ENCODE measurements at regions not wholly inside any gene's neighbourhood (a gene's known extent, or its start where the extent isn't known, plus 50 kb on each side); places are given as distances from the start of the nearest gene placed in this dataset.

GRCh38 chr4:154677300-154677699, 64.8 kb upstream of the FGG start:
- Histone ChIP-seq H3K9ac (ENCODE audit: low read length) (no peak overlapping the region), H3K4me1 (ENCODE audit: control insufficient read depth in 1 of 2, insufficient read depth in 2 of 2, low read length in 2 of 2) (no peaks in the 10 kb centered on the region), H3K4me3 (replicated peaks in 1 of 2; ENCODE audit: low read depth in 1 of 2, low read length in 2 of 2) (no peak overlapping the region), H3K36me3 (ENCODE audit: control insufficient read depth in 1 of 2, insufficient read depth in 2 of 2, low read length in 2 of 2) (no peaks in the 10 kb centered on the region), H3K27me3 (ENCODE audit: insufficient read depth, low read length) (no peaks in the 10 kb centered on the region), H3K9me2 (ENCODE audit: insufficient read depth) (no peaks in the 10 kb centered on the region), H3K79me2 (ENCODE audit: insufficient read depth, low read length) (no peaks in the 10 kb centered on the region), H2AFZ (ENCODE audit: low read depth, low read length, poor library complexity, severe bottlenecking) (no peak overlapping the region), H4K20me1 (ENCODE audit: insufficient read depth) (no peaks in the 10 kb centered on the region), H3K9me3 (ENCODE audit: control insufficient read depth in 1 of 2, insufficient read depth in 1 of 2, low read depth in 1 of 2, low read length in 2 of 2) (no peaks in the 10 kb centered on the region), H3K27ac (ENCODE audit: low read depth, low read length) (no peak overlapping the region), H3K4me2 (ENCODE audit: low read length) (no peak overlapping the region)
- TF ChIP-seq EZH2phosphoT487 (IDR thresholded peaks at IDR 0.05; ENCODE audit: borderline replicate concordance): no peak
- no peak for TF ChIP-seq TCF7L2 (IDR thresholded peaks at IDR 0.05; ENCODE audit: borderline replicate concordance, extremely low read depth, insufficient read depth, insufficient read length)
- TF ChIP-seq CBX3 (IDR thresholded peaks at IDR 0.05; ENCODE audit: low read depth): no peak
- TF ChIP-seq ELF1 (IDR thresholded peaks at IDR 0.05; ENCODE audit: borderline replicate concordance, low read depth): no peak
- TF ChIP-seq SIN3A (IDR thresholded peaks at IDR 0.05; ENCODE audit: low read depth): no peak
- no peak for TF ChIP-seq SRF (IDR thresholded peaks at IDR 0.05; ENCODE audit: low read depth)
- no peak for TF ChIP-seq POLR2AphosphoS5 (IDR thresholded peaks at IDR 0.05; ENCODE audit: low read depth, low read length)
- TF ChIP-seq ZBTB33 (IDR thresholded peaks at IDR 0.05; ENCODE audit: extremely low read depth, insufficient replicate concordance, low read length): no peak
- ChIA-PET RAD21 (ENCODE audit: low non-redundant PET in 1 of 2, low total read pairs in 2 of 2, uncharacterized antibody in 2 of 2, unreplicated experiment in 2 of 2) (no interaction called here), CTCF (no interaction called here), POLR2A (no interaction called here)
- DNase-seq (ENCODE audit: low read depth, low spot score) (no peak), ATAC-seq (no peak)
- intact Hi-C loops (cut with micrococcal nuclease): no loop called here
- no TSS peak for BruUV-seq (replicated peaks)

- H3K79me2 ChIP-seq (ENCODE audit: insufficient read depth, low read length): no peaks in the 10 kb centered on the region
- no peaks in the 10 kb centered on the region for H3K36me3 ChIP-seq (ENCODE audit: control insufficient read depth in 1 of 2, insufficient read depth in 2 of 2, low read length in 2 of 2)
- H3K9me3 ChIP-seq (ENCODE audit: control insufficient read depth in 1 of 2, insufficient read depth in 1 of 2, low read depth in 1 of 2, low read length in 2 of 2): no peaks in the 10 kb centered on the region
- ChIA-PET RAD21 (ENCODE audit: low non-redundant PET in 1 of 2, low total read pairs in 2 of 2, uncharacterized antibody in 2 of 2, unreplicated experiment in 2 of 2) (no interaction called here), POLR2A (no interaction called here), CTCF (no interaction called here)
- no peaks in the 10 kb centered on the region for H3K27me3 ChIP-seq (ENCODE audit: insufficient read depth, low read length)
- H3K9me2 ChIP-seq (ENCODE audit: insufficient read depth): no peaks in the 10 kb centered on the region
- no peak overlapping the region for H3K4me3 ChIP-seq (replicated peaks in 1 of 2; ENCODE audit: low read depth in 1 of 2, low read length in 2 of 2)
- DNase-seq (ENCODE audit: low read depth, low spot score) (no peak), ATAC-seq (no peak)
- H3K4me1 ChIP-seq (ENCODE audit: control insufficient read depth in 1 of 2, insufficient read depth in 2 of 2, low read length in 2 of 2): no peaks in the 10 kb centered on the region
- H3K4me2 ChIP-seq (ENCODE audit: low read length): no peak overlapping the region
- no peak overlapping the region for H3K9ac ChIP-seq (ENCODE audit: low read length)
- no peak overlapping the region for H2AFZ ChIP-seq (ENCODE audit: low read depth, low read length, poor library complexity, severe bottlenecking)
- no TSS peak for BruUV-seq (replicated peaks)
- no peaks in the 10 kb centered on the region for H4K20me1 ChIP-seq (ENCODE audit: insufficient read depth)
- intact Hi-C loops (cut with micrococcal nuclease): no loop called here
- H3K27ac ChIP-seq (ENCODE audit: low read depth, low read length): no peak overlapping the region
- no peak for TF ChIP-seq YY1 (IDR thresholded peaks at IDR 0.05; ENCODE audit: extremely low read depth, insufficient replicate concordance, low read depth, low read length)
- TF ChIP-seq ZNF274 (IDR thresholded peaks at IDR 0.05; ENCODE audit: low read depth, low read length): no peak
- no peak for TF ChIP-seq CBX3 (IDR thresholded peaks at IDR 0.05; ENCODE audit: low read depth)
- TF ChIP-seq SP1 (IDR thresholded peaks at IDR 0.05; ENCODE audit: low read depth): no peak
- no peak for TF ChIP-seq ZBTB33 (IDR thresholded peaks at IDR 0.05; ENCODE audit: extremely low read depth, insufficient replicate concordance, low read length)
- TF ChIP-seq POLR2A (IDR thresholded peaks at IDR 0.05; ENCODE audit: borderline replicate concordance, extremely low read depth, insufficient read depth, insufficient read length): no peak
- no peak for TF ChIP-seq CEBPB (IDR thresholded peaks at IDR 0.05; ENCODE audit: low read depth)
- no peak for TF ChIP-seq ELF1 (IDR thresholded peaks at IDR 0.05; ENCODE audit: borderline replicate concordance, low read depth)
- no peak for TF ChIP-seq SRF (IDR thresholded peaks at IDR 0.05; ENCODE audit: low read depth)
- TF ChIP-seq EZH2phosphoT487 (IDR thresholded peaks at IDR 0.05; ENCODE audit: borderline replicate concordance): no peak
- TF ChIP-seq CTCF (IDR thresholded peaks at IDR 0.05 in 2 of 3, conservative IDR thresholded peaks at IDR 0.05 in 1 of 3; ENCODE audit: borderline replicate concordance in 1 of 3, insufficient read depth in 1 of 3, low read depth in 2 of 3, low read length in 2 of 3): no peak
- TF ChIP-seq EGR1 (IDR thresholded peaks at IDR 0.05; ENCODE audit: low read depth): no peak
Observed at GRCh38 chr4:154677923-154678322, 65.5 kb upstream of the FGG start.
